ENCODE measurements at regions not wholly inside any gene's neighbourhood (a gene's known extent, or its start where the extent isn't known, plus 50 kb on each side); places are given as distances from the start of the nearest gene placed in this dataset.

GRCh38 chr5:167063116-167063515 is 1228.3 kb upstream of the WWC1 start:
- dilution Hi-C loops (cut with MboI; ENCODE audit: extremely low pct_ligation_motif_present, low sequenced_read_pairs) (no loop called here), intact Hi-C loops (cut with micrococcal nuclease) (no loop called here)
- H3K9me3 ChIP-seq (replicated peaks; ENCODE audit: control insufficient read depth, insufficient read depth, low read length) = no peaks in the 10 kb centered on the region
- H3K4me1 ChIP-seq (ENCODE audit: control insufficient read depth, extremely low read depth, insufficient read depth, low read length) = no peaks in the 10 kb centered on the region
- POLR2A ChIA-PET = no interaction called here
- TF ChIP-seq GATA2 (IDR thresholded peaks at IDR 0.05; ENCODE audit: insufficient read depth, insufficient read length, low read depth, low read length) (no peak), EZH2 (IDR thresholded peaks at IDR 0.05; ENCODE audit: borderline replicate concordance, low read depth, low read length, severe bottlenecking) (no peak), MYC (IDR thresholded peaks at IDR 0.05; ENCODE audit: low read depth, low read length) (no peak), MAX (IDR thresholded peaks at IDR 0.05; ENCODE audit: insufficient read depth, insufficient read length) (no peak), POLR2A (IDR thresholded peaks at IDR 0.05; ENCODE audit: low read depth, low read length) (no peak), FOS (IDR thresholded peaks at IDR 0.05; ENCODE audit: borderline replicate concordance, insufficient read depth, low read length) (no peak), CTCF (IDR thresholded peaks at IDR 0.05; ENCODE audit: extremely low read depth in 1 of 2, insufficient read depth in 1 of 2, low read depth in 1 of 2, low read length in 2 of 2) (no peak), POLR2AphosphoS5 (IDR thresholded peaks at IDR 0.05; ENCODE audit: insufficient read depth, low read depth, low read length) (no peak), JUN (IDR thresholded peaks at IDR 0.05; ENCODE audit: borderline replicate concordance, insufficient read depth, insufficient read length, low read depth) (no peak)
- H2AFZ ChIP-seq (ENCODE audit: low read depth, low read length) = no peak overlapping the region
- no peak overlapping the region for H3K4me2 ChIP-seq (ENCODE audit: insufficient read depth, low read length)
- no peak for FAIRE-seq
- H3K9ac ChIP-seq (replicated peaks; ENCODE audit: extremely low read depth, insufficient read depth, low read length) = no peak overlapping the region
- CTCF ChIA-PET = no interaction called here
- H3K27ac ChIP-seq (ENCODE audit: insufficient read depth, low read depth, low read length) = no peak overlapping the region
- BruUV-seq (replicated peaks) = no TSS peak
- no peak overlapping the region for H3K4me3 ChIP-seq (replicated peaks in 1 of 3; ENCODE audit: insufficient read depth in 1 of 3, low read depth in 1 of 3, low read length in 3 of 3)
- H3K27me3 ChIP-seq (ENCODE audit: control insufficient read depth in 2 of 2, insufficient read depth in 2 of 2, low read length in 2 of 2) = no peaks in the 10 kb centered on the region
- no peaks in the 10 kb centered on the region for H4K20me1 ChIP-seq (replicated peaks; ENCODE audit: control insufficient read depth, extremely low read depth, insufficient read depth, low read length)
- no peak for DNase-seq (ENCODE audit: low read depth, low spot score)
- H3K36me3 ChIP-seq (ENCODE audit: control insufficient read depth in 2 of 2, extremely low read depth in 1 of 2, insufficient read depth in 2 of 2, low read length in 2 of 2) = no peaks in the 10 kb centered on the region
- no peaks in the 10 kb centered on the region for H3K9me1 ChIP-seq (replicated peaks; ENCODE audit: control insufficient read depth, extremely low read depth, insufficient read depth, low read length)
- H3K79me2 ChIP-seq (ENCODE audit: control insufficient read depth, insufficient read depth, low read length) = no peaks in the 10 kb centered on the region

Data from endothelial cell of umbilical vein (primary cell).